AG04449 (cell line): ENCODE measurements at regions not wholly inside any gene's neighbourhood (a gene's known extent, or its start where the extent isn't known, plus 50 kb on each side); places are given as distances from the start of the nearest gene placed in this dataset.

Experiments
- CTCF ChIA-PET: fragments of 350-600 bp; formaldehyde crosslinking; extraction: SDS; loops from one replicate; lab custom pipeline; 2021; ENCODE audit warnings: antibody characterized with exemption; lab: Yijun Ruan, JAX
- POLR2A ChIA-PET: fragments of 400-600, 350-600 bp; formaldehyde crosslinking; extraction: SDS; loops from one replicate; lab custom pipeline; 2020; ENCODE audit warnings: antibody characterized with exemption, inconsistent platforms; lab: Yijun Ruan, JAX
- DNase-seq: peaks from one replicate; pipeline ENCODE4 v3.0.0-alpha.2; 2010; ENCODE audit warnings: low read depth, low spot score
- H3K4me3 ChIP-seq: 2 replicates; pipeline ENCODE4 v1.5.1; 2011; ENCODE audit warnings: low read depth, mild to moderate bottlenecking, control low read depth, low read length
- CTCF ChIP-seq: IDR thresholded peaks from one replicate; pipeline ENCODE4 v1.5.1; 2011; ENCODE audit warnings: mild to moderate bottlenecking, moderate library complexity, low read length, control low read depth, inconsistent platforms; ENCODE audit not compliant: insufficient read depth; ENCODE audit errors: missing control alignments

GRCh38 chr3:163587342-163587741, 1491.0 kb downstream of the SI start:
- H3K4me3 ChIP-seq: no peak overlapping the region
- TF ChIP-seq CTCF: no peak
- DNase-seq: no peak
- POLR2A ChIA-PET: no interaction called here
- CTCF ChIA-PET: no interaction called here

GRCh38 chr3:163582967-163583366, 1495.3 kb downstream of the SI start:
- ChIA-PET POLR2A (no interaction called here), CTCF (no interaction called here)
- no peak overlapping the region for H3K4me3 ChIP-seq
- no peak for DNase-seq
- TF ChIP-seq CTCF: no peak

- H3K4me3 ChIP-seq: no peak overlapping the region
- DNase-seq: no peak
- ChIA-PET CTCF (no interaction called here), POLR2A (no interaction called here)
- TF ChIP-seq CTCF: no peak
These were observed 1501.0 kb downstream of the SI start for GRCh38 chr3:163577271-163577670.

GRCh38 chr3:163576314-163576713, 1502.0 kb downstream of the SI start:
- POLR2A ChIA-PET: no interaction called here
- no peak for TF ChIP-seq CTCF
- CTCF ChIA-PET: no interaction called here

GRCh38 chr3:163573324-163573723, 1505.0 kb downstream of the SI start:
- no peak overlapping the region for H3K4me3 ChIP-seq
- DNase-seq: no peak
- TF ChIP-seq CTCF: no peak
- ChIA-PET POLR2A (no interaction called here), CTCF (no interaction called here)

More at GRCh38 chr3:163576314-163576713, 1502.0 kb downstream of the SI start:
- H3K4me3 ChIP-seq: no peak overlapping the region
- no peak for DNase-seq

GRCh38 chr3:163572856-163573255, 1505.4 kb downstream of the SI start:
- POLR2A ChIA-PET: no interaction called here
- TF ChIP-seq CTCF: no peak
- CTCF ChIA-PET: no interaction called here

GRCh38 chr3:163563485-163563884, 1514.8 kb downstream of the SI start:
- no peak overlapping the region for H3K4me3 ChIP-seq
- CTCF ChIA-PET: no interaction called here
- no peak for TF ChIP-seq CTCF
- no peak for DNase-seq
- POLR2A ChIA-PET: no interaction called here

More at GRCh38 chr3:163572856-163573255, 1505.4 kb downstream of the SI start:
- H3K4me3 ChIP-seq: no peak overlapping the region
- DNase-seq: no peak
